Renal cortical epithelial cell (primary cell): ENCODE measurements at regions not wholly inside any gene's neighbourhood (a gene's known extent, or its start where the extent isn't known, plus 50 kb on each side); places are given as distances from the start of the nearest gene placed in this dataset.
"Not testable (repeated sequence)": the region's sequence is repeated elsewhere in the genome, so short reads cannot be mapped to it uniquely, and the experiment has no call there.

Experiments
- DNase-seq: peaks from one replicate; pipeline ENCODE4 v3.0.0-alpha.2; 2011; ENCODE audit warnings: low read depth

GRCh38 chr2:82968358-82968757, 1490.7 kb downstream of the SUCLG1 start:
- DNase-seq: no peak

GRCh38 chr2:82964341-82964740, 1494.7 kb downstream of the SUCLG1 start:
- no peak for DNase-seq

- DNase-seq: no peak
Measured at GRCh38 chr2:82959727-82960126, 1499.4 kb downstream of the SUCLG1 start.

GRCh38 chr2:82954868-82955267, 1504.2 kb downstream of the SUCLG1 start:
- no peak for DNase-seq

- no peak for DNase-seq
Measured at GRCh38 chr2:82939211-82939610, 1519.9 kb downstream of the SUCLG1 start.

- DNase-seq: not testable (repeated sequence)
Measured at GRCh38 chr2:82938321-82938845, 1520.7 kb downstream of the SUCLG1 start.

- DNase-seq: no peak
Measured at GRCh38 chr2:82913566-82913965, 1545.5 kb downstream of the SUCLG1 start.

- no peak for DNase-seq
Measured at GRCh38 chr2:82896117-82896516, 1563.0 kb downstream of the SUCLG1 start.

GRCh38 chr2:82893190-82893589, 1565.9 kb downstream of the SUCLG1 start:
- no peak for DNase-seq

GRCh38 chr2:82879803-82880202, 1579.3 kb downstream of the SUCLG1 start:
- no peak for DNase-seq

- DNase-seq: no peak
Measured at GRCh38 chr2:82875858-82876257, 1583.2 kb downstream of the SUCLG1 start.

GRCh38 chr2:82857967-82858366, 1601.1 kb downstream of the SUCLG1 start:
- no peak for DNase-seq

- no peak for DNase-seq
Measured at GRCh38 chr2:82853299-82853698, 1605.8 kb downstream of the SUCLG1 start.

GRCh38 chr2:82852787-82853186, 1606.3 kb downstream of the SUCLG1 start:
- DNase-seq: no peak

- no peak for DNase-seq
Measured at GRCh38 chr2:82848285-82848684, 1610.8 kb downstream of the SUCLG1 start.

- DNase-seq: peak; percentile 83
Measured at GRCh38 chr2:82839036-82839435, 1620.0 kb downstream of the SUCLG1 start.

- peak; percentile 96 for DNase-seq
Measured at GRCh38 chr2:82837588-82838304, 1621.3 kb downstream of the SUCLG1 start.

GRCh38 chr2:82834893-82835292, 1624.2 kb downstream of the SUCLG1 start:
- DNase-seq: no peak

- no peak for DNase-seq
Measured at GRCh38 chr2:82827426-82827825, 1631.7 kb downstream of the SUCLG1 start.

GRCh38 chr2:82826437-82826836, 1632.6 kb downstream of the SUCLG1 start:
- DNase-seq: no peak

- DNase-seq: no peak
Measured at GRCh38 chr2:82825410-82826090, 1633.5 kb downstream of the SUCLG1 start.

GRCh38 chr2:82823892-82824291, 1635.2 kb downstream of the SUCLG1 start:
- no peak for DNase-seq

- peak; percentile 22 for DNase-seq
Measured at GRCh38 chr2:82819951-82820350, 1639.1 kb downstream of the SUCLG1 start.
